Hepatocyte (in vitro differentiated cells): ENCODE measurements at regions not wholly inside any gene's neighbourhood (a gene's known extent, or its start where the extent isn't known, plus 50 kb on each side); places are given as distances from the start of the nearest gene placed in this dataset.

Experiments
- EZH2 ChIP-seq: fragments of 200-600 bp; sonication (generic); IDR thresholded peaks from 2 replicates; pipeline ENCODE4 v1.6.1; 2016; ENCODE audit warnings: antibody characterized with exemption, mild to moderate bottlenecking, borderline replicate concordance
- EZH2phosphoT487 ChIP-seq: fragments of 200-600 bp; sonication (generic); IDR thresholded peaks from one replicate; pipeline ENCODE4 v1.6.1; 2018; ENCODE audit warnings: antibody characterized with exemption, mild to moderate bottlenecking, low read depth, moderate library complexity; ENCODE audit not compliant: unreplicated experiment, severe bottlenecking
- TF ChIP-seq, protein P1 (sequence below): fragments of 200-600 bp; sonication (generic); IDR thresholded peaks from 2 replicates; pipeline ENCODE4 v1.5.1; 2016; ENCODE audit warnings: antibody characterized with exemption, mild to moderate bottlenecking; ENCODE audit not compliant: poor library complexity

DNA sequence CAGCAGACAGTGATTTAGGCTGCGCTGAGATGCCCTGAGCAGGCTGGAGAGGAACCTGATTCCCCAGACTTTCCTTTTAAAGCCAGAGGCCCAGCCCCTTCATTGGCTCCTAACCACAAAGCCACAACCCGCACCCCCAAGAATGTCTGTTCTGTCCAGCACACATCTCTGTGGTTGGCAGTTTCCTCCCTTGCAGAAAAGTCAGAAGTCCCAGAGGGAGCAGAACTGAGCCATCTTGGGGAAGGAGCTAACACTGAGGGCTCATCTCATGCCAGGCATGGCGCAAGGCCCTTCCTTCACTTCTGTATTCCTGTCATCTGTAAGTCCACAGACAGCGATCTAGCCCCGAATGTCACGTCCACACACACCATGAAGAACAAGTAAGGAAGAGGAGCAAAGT lies 97.1 kb upstream of the SYT13 start:
- TF ChIP-seq, protein P1, sequence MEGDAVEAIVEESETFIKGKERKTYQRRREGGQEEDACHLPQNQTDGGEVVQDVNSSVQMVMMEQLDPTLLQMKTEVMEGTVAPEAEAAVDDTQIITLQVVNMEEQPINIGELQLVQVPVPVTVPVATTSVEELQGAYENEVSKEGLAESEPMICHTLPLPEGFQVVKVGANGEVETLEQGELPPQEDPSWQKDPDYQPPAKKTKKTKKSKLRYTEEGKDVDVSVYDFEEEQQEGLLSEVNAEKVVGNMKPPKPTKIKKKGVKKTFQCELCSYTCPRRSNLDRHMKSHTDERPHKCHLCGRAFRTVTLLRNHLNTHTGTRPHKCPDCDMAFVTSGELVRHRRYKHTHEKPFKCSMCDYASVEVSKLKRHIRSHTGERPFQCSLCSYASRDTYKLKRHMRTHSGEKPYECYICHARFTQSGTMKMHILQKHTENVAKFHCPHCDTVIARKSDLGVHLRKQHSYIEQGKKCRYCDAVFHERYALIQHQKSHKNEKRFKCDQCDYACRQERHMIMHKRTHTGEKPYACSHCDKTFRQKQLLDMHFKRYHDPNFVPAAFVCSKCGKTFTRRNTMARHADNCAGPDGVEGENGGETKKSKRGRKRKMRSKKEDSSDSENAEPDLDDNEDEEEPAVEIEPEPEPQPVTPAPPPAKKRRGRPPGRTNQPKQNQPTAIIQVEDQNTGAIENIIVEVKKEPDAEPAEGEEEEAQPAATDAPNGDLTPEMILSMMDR: no peak
- no peak for TF ChIP-seq EZH2
- TF ChIP-seq EZH2phosphoT487: no peak
